CD4-positive, alpha-beta T cell treated with Interleukin-12 subunit alpha and Interleukin-12 subunit beta, for 1 hour (primary cell): ENCODE measurements at regions not wholly inside any gene's neighbourhood (a gene's known extent, or its start where the extent isn't known, plus 50 kb on each side); places are given as distances from the start of the nearest gene placed in this dataset.

Experiments
- DNase-seq: peaks from one replicate; pipeline ENCODE4 v3.0.0-alpha.2; 2020

- no peak for DNase-seq
These were observed 810.3 kb upstream of the SALL3 start for GRCh38 chr18:78169174-78169864.

GRCh38 chr18:78171954-78172353 lies 807.7 kb upstream of the SALL3 start:
- DNase-seq, result no peak

GRCh38 chr18:78174737-78175136 lies 804.9 kb upstream of the SALL3 start:
- no peak for DNase-seq

- DNase-seq, result no peak
These were observed 800.8 kb upstream of the SALL3 start for GRCh38 chr18:78178812-78179211.

GRCh38 chr18:78180741-78181140 lies 798.9 kb upstream of the SALL3 start:
- no peak for DNase-seq

GRCh38 chr18:78183815-78184214 lies 795.8 kb upstream of the SALL3 start:
- no peak for DNase-seq

GRCh38 chr18:78191276-78191675 lies 788.3 kb upstream of the SALL3 start:
- DNase-seq, result no peak

GRCh38 chr18:78192054-78192453 lies 787.6 kb upstream of the SALL3 start:
- no peak for DNase-seq

GRCh38 chr18:78196280-78196679 lies 783.3 kb upstream of the SALL3 start:
- DNase-seq, result no peak

GRCh38 chr18:78199002-78199401 lies 780.6 kb upstream of the SALL3 start:
- no peak for DNase-seq

GRCh38 chr18:78199611-78200010 lies 780.0 kb upstream of the SALL3 start:
- no peak for DNase-seq

- DNase-seq, result no peak
These were observed 771.7 kb upstream of the SALL3 start for GRCh38 chr18:78207942-78208341.

GRCh38 chr18:78208461-78208860 lies 771.2 kb upstream of the SALL3 start:
- no peak for DNase-seq

GRCh38 chr18:78213361-78213994 lies 766.1 kb upstream of the SALL3 start:
- DNase-seq, result no peak

GRCh38 chr18:78221496-78221895 lies 758.1 kb upstream of the SALL3 start:
- no peak for DNase-seq

- no peak for DNase-seq
These were observed 750.6 kb upstream of the SALL3 start for GRCh38 chr18:78228974-78229373.

- DNase-seq, result no peak
These were observed 748.7 kb upstream of the SALL3 start for GRCh38 chr18:78230911-78231310.

- DNase-seq, result no peak
These were observed 747.4 kb upstream of the SALL3 start for GRCh38 chr18:78232196-78232595.

- no peak for DNase-seq
These were observed 741.8 kb upstream of the SALL3 start for GRCh38 chr18:78237864-78238263.

GRCh38 chr18:78238404-78239089 lies 741.1 kb upstream of the SALL3 start:
- DNase-seq, result no peak

- no peak for DNase-seq
These were observed 740.5 kb upstream of the SALL3 start for GRCh38 chr18:78239090-78239457.

- no peak for DNase-seq
These were observed 739.5 kb upstream of the SALL3 start for GRCh38 chr18:78240101-78240500.

GRCh38 chr18:78240627-78241252 lies 738.9 kb upstream of the SALL3 start:
- no peak for DNase-seq
